HepG2 (cell line): ENCODE measurements at regions not wholly inside any gene's neighbourhood (a gene's known extent, or its start where the extent isn't known, plus 50 kb on each side); places are given as distances from the start of the nearest gene placed in this dataset.

Experiments used
- GATAD2A ChIP-seq: IDR thresholded peaks from 2 replicates; pipeline ENCODE4 v1.6.1; 2016
- JUND ChIP-seq: sonication (generic); formaldehyde crosslinking; IDR thresholded peaks from 2 replicates; pipeline ENCODE4 v1.8.0; 2022; ENCODE audit warnings: mild to moderate bottlenecking, missing genetic modification reagents
- KAT7 ChIP-seq: IDR thresholded peaks from 2 replicates; pipeline ENCODE4 v1.6.1; 2018; ENCODE audit warnings: borderline replicate concordance, missing compliant biosample characterization
- LCORL ChIP-seq, 2 experiments: fragments of 450-650 bp in 1 of 2; sonication (generic) in 1 of 2; formaldehyde crosslinking in 1 of 2; IDR thresholded peaks; 2 replicates each; pipeline versions ENCODE4 v1.5.0 to v1.6.1; 2017 to 2020; ENCODE audit warnings: antibody characterized with exemption in 1 of 2, missing genetic modification reagents in 1 of 2
- MAZ ChIP-seq, 2 experiments: sonication (generic) in 1 of 2; formaldehyde crosslinking in 1 of 2; IDR thresholded peaks; 2 replicates each; pipeline versions ENCODE4 v1.5.0 to v1.6.1; 2012 to 2020; ENCODE audit warnings: low read depth in 2 of 2, mild to moderate bottlenecking in 2 of 2, borderline replicate concordance in 1 of 2, improper control_type of control experiment in 1 of 2, low read length in 1 of 2, missing genetic modification reagents in 1 of 2, moderate library complexity in 1 of 2
- MXD4 ChIP-seq: IDR thresholded peaks from 2 replicates; pipeline ENCODE4 v1.6.1; 2016; ENCODE audit warnings: mild to moderate bottlenecking, missing biosample characterization, missing genetic modification reagents
- NCOA5 ChIP-seq: sonication (generic); formaldehyde crosslinking; IDR thresholded peaks from 2 replicates; pipeline ENCODE4 v1.4.0; 2020; ENCODE audit warnings: missing genetic modification reagents
- NR2F1 ChIP-seq, 2 experiments: fragments of 450-650 bp in 1 of 2; formaldehyde crosslinking in 1 of 2; IDR thresholded peaks; 2 replicates each; pipeline versions ENCODE4 v1.5.0 to v1.6.1; 2016 to 2020; ENCODE audit warnings: mild to moderate bottlenecking in 1 of 2, missing compliant biosample characterization in 1 of 2, missing genetic modification reagents in 1 of 2, moderate library complexity in 1 of 2
- RCOR2 ChIP-seq: IDR thresholded peaks from 2 replicates; pipeline ENCODE4 v1.6.1; 2016; ENCODE audit warnings: missing biosample characterization, missing genetic modification reagents
- SP4 ChIP-seq: sonication (generic); formaldehyde crosslinking; IDR thresholded peaks from 2 replicates; pipeline ENCODE4 v1.8.1; 2023; ENCODE audit warnings: mild to moderate bottlenecking, missing genetic modification reagents
- TAF1 ChIP-seq: sonication (generic); formaldehyde crosslinking; IDR thresholded peaks from 2 replicates; pipeline ENCODE4 v1.4.0; 2020; ENCODE audit warnings: missing genetic modification reagents
- ZBTB7B ChIP-seq: sonication (generic); formaldehyde crosslinking; IDR thresholded peaks from 2 replicates; pipeline ENCODE4 v1.4.0; 2020; ENCODE audit warnings: missing genetic modification reagents
- ZGPAT ChIP-seq: IDR thresholded peaks from 2 replicates; pipeline ENCODE4 v1.6.1; 2016; ENCODE audit warnings: mild to moderate bottlenecking
- ZMAT5 ChIP-seq: sonication (generic); formaldehyde crosslinking; IDR thresholded peaks from 2 replicates; pipeline ENCODE4 v1.5.0; 2020; ENCODE audit warnings: mild to moderate bottlenecking, low read depth, missing genetic modification reagents, borderline replicate concordance
- ZNF281 ChIP-seq: sonication (generic); formaldehyde crosslinking; IDR thresholded peaks from 2 replicates; pipeline ENCODE4 v1.4.0; 2020; ENCODE audit warnings: missing genetic modification reagents, borderline replicate concordance
- ZNF44 ChIP-seq: sonication (generic); formaldehyde crosslinking; IDR thresholded peaks from 2 replicates; pipeline ENCODE4 v1.5.1; 2020; ENCODE audit warnings: mild to moderate bottlenecking, missing genetic modification reagents
- ZNF564 ChIP-seq: sonication (generic); formaldehyde crosslinking; IDR thresholded peaks from 2 replicates; pipeline ENCODE4 v1.8.1; 2023; ENCODE audit warnings: mild to moderate bottlenecking, missing genetic modification reagents
- ZNF777 ChIP-seq: sonication (generic); formaldehyde crosslinking; IDR thresholded peaks from 2 replicates; pipeline ENCODE4 v1.4.0; 2020; ENCODE audit warnings: missing genetic modification reagents
- ZNF788 ChIP-seq: sonication (generic); formaldehyde crosslinking; IDR thresholded peaks from 2 replicates; pipeline ENCODE4 v1.5.0; 2020; ENCODE audit warnings: mild to moderate bottlenecking, missing genetic modification reagents, borderline replicate concordance
- ZSCAN9 ChIP-seq: IDR thresholded peaks from 2 replicates; pipeline ENCODE4 v1.6.1; 2016; ENCODE audit warnings: borderline replicate concordance

- TF ChIP-seq NR2F1 (CRISPR knock-in tag; IDR thresholded peaks at IDR 0.05) (peak in 1 of 2 experiments; percentile 39; a peak in 1 of 4 replicates), ZBTB7B (CRISPR knock-in tag) (0 out of 2 replicates have a peak, but pooled peaks have one; percentile 53), ZNF777 (CRISPR knock-in tag) (no peak), ZGPAT (CRISPR knock-in tag) (peak; percentile 69; the same call in 1 of the 2 replicates), LCORL (IDR thresholded peaks at IDR 0.05) (no peak), LCORL (CRISPR knock-in tag; IDR thresholded peaks at IDR 0.05) (peak; percentile 32; the same call in 1 of the 2 replicates), MAZ (IDR thresholded peaks at IDR 0.05; ENCODE audit: borderline replicate concordance, low read depth, low read length) (0 out of 2 replicates have a peak, but pooled peaks have one; percentile 26), MAZ (CRISPR knock-in tag; IDR thresholded peaks at IDR 0.05; ENCODE audit: low read depth) (no peak), ZNF788 (CRISPR knock-in tag) (peak; percentile 33; the same call in 1 of the 2 replicates), ZNF44 (CRISPR knock-in tag) (no peak), SP4 (CRISPR knock-in tag) (no peak), ZNF564 (CRISPR knock-in tag) (no peak), GATAD2A (CRISPR knock-in tag) (no peak), TAF1 (CRISPR knock-in tag) (no peak), RCOR2 (CRISPR knock-in tag) (no peak), ZSCAN9 (0 out of 2 replicates have a peak, but pooled peaks have one; percentile 23), MXD4 (CRISPR knock-in tag) (0 out of 2 replicates have a peak, but pooled peaks have one; percentile 28), ZNF281 (CRISPR knock-in tag) (no peak), ZMAT5 (CRISPR knock-in tag) (no peak), JUND (CRISPR knock-in tag) (no peak), NCOA5 (CRISPR knock-in tag) (no peak), KAT7 (CRISPR knock-in tag) (no peak)
These were observed 67.2 kb downstream of the DIO3 start (continued) for GRCh38 chr14:101628471-101628966.
